Keratinocyte (primary cell): ENCODE measurements at regions not wholly inside any gene's neighbourhood (a gene's known extent, or its start where the extent isn't known, plus 50 kb on each side); places are given as distances from the start of the nearest gene placed in this dataset.

Source experiments
- DNase-seq: peaks from one replicate; pipeline ENCODE4 v3.0.0-alpha.2; 2011; ENCODE audit warnings: low read depth, missing footprints, low spot score
- FAIRE-seq: peaks from 2 replicates; lab custom pipeline; 2011; peaks lifted over from hg19 to GRCh38; lab: Jason Lieb, UNC
- H2AFZ ChIP-seq: 2 replicates; pipeline ENCODE4 v1.6.0; 2012; ENCODE audit warnings: low read length, control low read depth, inconsistent platforms; ENCODE audit not compliant: control insufficient read depth
- H3K27ac ChIP-seq: 2 replicates; pipeline ENCODE4 v1.5.1; 2011; ENCODE audit warnings: low read length; ENCODE audit not compliant: control insufficient read depth, insufficient read depth
- H3K27me3 ChIP-seq: 3 replicates; pipeline ENCODE4 v1.6.0; 2011; ENCODE audit warnings: low read length; ENCODE audit not compliant: control insufficient read depth, insufficient read depth; ENCODE audit errors: extremely low read depth
- H3K36me3 ChIP-seq, 2 experiments: 2 replicates in 1 of 2; 3 replicates in 1 of 2; pipeline ENCODE4 v1.5.1; 2011; ENCODE audit warnings: low read length in 2 of 2, mild to moderate bottlenecking in 1 of 2; ENCODE audit not compliant: control insufficient read depth in 2 of 2, insufficient read depth in 2 of 2; ENCODE audit errors: extremely low read depth in 1 of 2
- H3K4me1 ChIP-seq: 3 replicates; pipeline ENCODE4 v1.5.1; 2011; ENCODE audit warnings: low read length; ENCODE audit not compliant: control insufficient read depth, insufficient read depth; ENCODE audit errors: extremely low read depth
- H3K4me2 ChIP-seq: 3 replicates; pipeline ENCODE4 v1.6.0; 2011; ENCODE audit warnings: low read depth, low read length; ENCODE audit not compliant: control insufficient read depth, insufficient read depth; ENCODE audit errors: extremely low read depth
- H3K4me3 ChIP-seq, 3 experiments: fragments of 200-600 bp in 1 of 3; sonication (generic) in 1 of 3; 2 replicates in 2 of 3; 3 replicates in 1 of 3; pipeline ENCODE4 v1.5.1; 2011 to 2016; ENCODE audit warnings: low read length in 3 of 3, mild to moderate bottlenecking in 3 of 3, control low read depth in 2 of 3, inconsistent platforms in 1 of 3, low read depth in 1 of 3, mixed read lengths in 1 of 3, mixed run types in 1 of 3, moderate library complexity in 1 of 3; ENCODE audit not compliant: control insufficient read depth in 2 of 3, insufficient read depth in 2 of 3; ENCODE audit errors: extremely low read depth in 1 of 3
- H3K79me2 ChIP-seq: 2 replicates; pipeline ENCODE4 v1.6.0; 2012; ENCODE audit warnings: low read length; ENCODE audit not compliant: control insufficient read depth, insufficient read depth
- H3K9ac ChIP-seq: 3 replicates; pipeline ENCODE4 v1.6.0; 2011; ENCODE audit warnings: low read length; ENCODE audit not compliant: control insufficient read depth, insufficient read depth; ENCODE audit errors: extremely low read depth
- H3K9me1 ChIP-seq: 3 replicates; pipeline ENCODE4 v1.6.0; 2011; ENCODE audit warnings: low read length; ENCODE audit not compliant: control insufficient read depth, insufficient read depth; ENCODE audit errors: extremely low read depth
- H3K9me3 ChIP-seq: 2 replicates; pipeline ENCODE4 v1.5.1; 2012; ENCODE audit warnings: low read depth, low read length; ENCODE audit not compliant: control insufficient read depth
- H4K20me1 ChIP-seq: 3 replicates; pipeline ENCODE4 v1.6.0; 2011; ENCODE audit warnings: low read length; ENCODE audit not compliant: control insufficient read depth, insufficient read depth; ENCODE audit errors: extremely low read depth
- EZH2 ChIP-seq: IDR thresholded peaks from one replicate; pipeline ENCODE4 v1.6.1; 2012; ENCODE audit warnings: inconsistent platforms, mild to moderate bottlenecking, low read length, moderate library complexity
- dilution Hi-C: fragments of 300-500 bp; cut with MboI; formaldehyde crosslinking; loops from one replicate; pipeline ENCODE4 v1.7.0; 2020; ENCODE audit warnings: low sequenced_read_pairs; ENCODE audit not compliant: extremely low pct_ligation_motif_present
- TF ChIP-seq, protein P1 (sequence below), 3 experiments: IDR thresholded peaks in 1 of 3; conservative IDR thresholded peaks in 1 of 3; optimal IDR thresholded peaks in 1 of 3; 2 replicates in 2 of 3; 3 replicates in 1 of 3; pipeline versions ENCODE3 to v1.5.1; 2011; ENCODE audit warnings: low read length in 3 of 3, mild to moderate bottlenecking in 3 of 3, moderate library complexity in 2 of 3, control low read depth in 1 of 3, inconsistent platforms in 1 of 3; ENCODE audit not compliant: insufficient read depth in 2 of 3; ENCODE audit errors: extremely low read depth in 1 of 3

- no peak for FAIRE-seq
- Histone ChIP-seq H3K4me3 (no peak overlapping the region), H3K27me3 (no peaks in the 10 kb centered on the region)
Observed at GRCh38 chr6:90461383-90461782, 125.5 kb downstream of the MAP3K7 start.

DNA sequence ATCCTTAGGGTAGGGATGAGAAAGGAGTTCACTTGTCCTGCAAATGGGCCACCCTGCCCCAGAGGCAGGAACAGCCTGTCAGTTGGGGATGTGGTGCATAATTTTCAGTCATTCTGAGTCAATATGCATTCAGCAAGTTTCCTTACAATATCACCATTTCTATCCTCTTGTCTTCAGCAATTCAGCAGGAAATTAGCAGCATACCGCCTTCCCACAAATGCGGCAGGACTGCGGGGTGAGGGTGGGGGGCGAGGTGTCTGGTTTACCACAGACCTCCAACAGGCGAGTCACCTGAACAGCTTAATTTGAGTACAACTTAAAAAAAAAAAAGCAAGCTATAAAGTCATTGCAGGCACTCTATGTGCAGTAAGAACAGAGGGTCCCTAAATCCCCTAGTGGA is 126.8 kb downstream of the MAP3K7 start:
- FAIRE-seq, result no peak
- no peaks in the 10 kb centered on the region for H3K36me3 ChIP-seq
- no peak overlapping the region for H3K4me3 ChIP-seq
- dilution Hi-C loops, result no loop called here
- no peak for DNase-seq
- H3K4me1 ChIP-seq, result peaks cover 11% of the 10 kb centered on the region
- no peak overlapping the region for H3K27ac ChIP-seq
- no peaks in the 10 kb centered on the region for H3K9me3 ChIP-seq
- H3K9ac ChIP-seq, result no peak overlapping the region
- no peaks in the 10 kb centered on the region for H4K20me1 ChIP-seq
- H3K27me3 ChIP-seq, result no peaks in the 10 kb centered on the region
- no peaks in the 10 kb centered on the region for H3K79me2 ChIP-seq
- no peak overlapping the region for H2AFZ ChIP-seq
- no peak for TF ChIP-seq EZH2
- TF ChIP-seq, protein P1, sequence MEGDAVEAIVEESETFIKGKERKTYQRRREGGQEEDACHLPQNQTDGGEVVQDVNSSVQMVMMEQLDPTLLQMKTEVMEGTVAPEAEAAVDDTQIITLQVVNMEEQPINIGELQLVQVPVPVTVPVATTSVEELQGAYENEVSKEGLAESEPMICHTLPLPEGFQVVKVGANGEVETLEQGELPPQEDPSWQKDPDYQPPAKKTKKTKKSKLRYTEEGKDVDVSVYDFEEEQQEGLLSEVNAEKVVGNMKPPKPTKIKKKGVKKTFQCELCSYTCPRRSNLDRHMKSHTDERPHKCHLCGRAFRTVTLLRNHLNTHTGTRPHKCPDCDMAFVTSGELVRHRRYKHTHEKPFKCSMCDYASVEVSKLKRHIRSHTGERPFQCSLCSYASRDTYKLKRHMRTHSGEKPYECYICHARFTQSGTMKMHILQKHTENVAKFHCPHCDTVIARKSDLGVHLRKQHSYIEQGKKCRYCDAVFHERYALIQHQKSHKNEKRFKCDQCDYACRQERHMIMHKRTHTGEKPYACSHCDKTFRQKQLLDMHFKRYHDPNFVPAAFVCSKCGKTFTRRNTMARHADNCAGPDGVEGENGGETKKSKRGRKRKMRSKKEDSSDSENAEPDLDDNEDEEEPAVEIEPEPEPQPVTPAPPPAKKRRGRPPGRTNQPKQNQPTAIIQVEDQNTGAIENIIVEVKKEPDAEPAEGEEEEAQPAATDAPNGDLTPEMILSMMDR (optimal IDR thresholded peaks at IDR 0.05 in 1 of 3, IDR thresholded peaks at IDR 0.05 in 1 of 3, conservative IDR thresholded peaks at IDR 0.05 in 1 of 3; ENCODE audit: extremely low read depth in 1 of 3, insufficient read depth in 2 of 3, low read length in 3 of 3), result no peak
- H3K9me1 ChIP-seq, result no peaks in the 10 kb centered on the region
- no peak overlapping the region for H3K4me2 ChIP-seq

More at GRCh38 chr6:90461383-90461782, 125.5 kb downstream of the MAP3K7 start:
- no peak for DNase-seq
- Histone ChIP-seq H3K4me2 (no peak overlapping the region), H2AFZ (no peak overlapping the region), H3K27ac (no peak overlapping the region), H3K4me1 (peaks cover 16% of the 10 kb centered on the region), H3K9me3 (no peaks in the 10 kb centered on the region), H3K9ac (no peak overlapping the region), H3K9me1 (no peaks in the 10 kb centered on the region), H3K36me3 (no peaks in the 10 kb centered on the region), H4K20me1 (no peaks in the 10 kb centered on the region), H3K79me2 (no peaks in the 10 kb centered on the region)
- dilution Hi-C loops, result no loop called here
- TF ChIP-seq EZH2, result no peak
- TF ChIP-seq, protein P1 (optimal IDR thresholded peaks at IDR 0.05 in 1 of 3, IDR thresholded peaks at IDR 0.05 in 1 of 3, conservative IDR thresholded peaks at IDR 0.05 in 1 of 3; ENCODE audit: extremely low read depth in 1 of 3, insufficient read depth in 2 of 3, low read length in 3 of 3), result no peak
